ENCODE measurements at regions not wholly inside any gene's neighbourhood (a gene's known extent, or its start where the extent isn't known, plus 50 kb on each side); places are given as distances from the start of the nearest gene placed in this dataset.
"Not testable (repeated sequence)": the region's sequence is repeated elsewhere in the genome, so short reads cannot be mapped to it uniquely, and the experiment has no call there.

DNA sequence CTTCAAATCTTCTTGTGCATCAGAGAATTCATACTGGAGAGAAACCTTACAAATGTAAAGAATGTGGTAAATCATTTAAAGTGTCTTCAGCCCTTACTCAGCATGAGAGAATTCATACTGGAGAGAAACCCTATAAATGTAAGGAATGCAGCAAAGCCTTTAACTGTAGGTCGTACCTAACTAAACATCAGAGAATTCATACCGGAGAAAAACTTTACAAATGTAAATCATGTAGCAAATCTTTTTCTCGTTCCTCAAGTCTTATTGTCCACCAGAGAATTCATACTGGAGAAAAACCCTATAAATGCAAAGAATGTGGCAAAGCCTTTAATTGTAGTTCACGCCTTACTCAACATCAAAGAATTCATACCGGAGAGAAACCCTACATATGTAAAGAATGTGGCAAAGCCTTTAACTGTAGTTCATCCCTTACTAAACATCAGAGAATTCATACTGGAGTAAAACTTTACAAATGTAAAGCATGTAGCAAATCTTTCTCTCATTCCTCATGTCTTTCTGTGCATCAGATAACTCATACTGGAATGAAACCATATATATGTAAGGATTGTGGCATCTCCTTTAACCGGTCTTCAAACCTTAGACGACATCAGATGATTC, 118.5 kb upstream of the ZNF267 start:
- Histone ChIP-seq H3K4me3 (ENCODE audit: low read length) (no peak overlapping the region), H3K9me3 (ENCODE audit: low read depth, low read length) (peaks cover 92% of the 10 kb centered on the region)

DNA sequence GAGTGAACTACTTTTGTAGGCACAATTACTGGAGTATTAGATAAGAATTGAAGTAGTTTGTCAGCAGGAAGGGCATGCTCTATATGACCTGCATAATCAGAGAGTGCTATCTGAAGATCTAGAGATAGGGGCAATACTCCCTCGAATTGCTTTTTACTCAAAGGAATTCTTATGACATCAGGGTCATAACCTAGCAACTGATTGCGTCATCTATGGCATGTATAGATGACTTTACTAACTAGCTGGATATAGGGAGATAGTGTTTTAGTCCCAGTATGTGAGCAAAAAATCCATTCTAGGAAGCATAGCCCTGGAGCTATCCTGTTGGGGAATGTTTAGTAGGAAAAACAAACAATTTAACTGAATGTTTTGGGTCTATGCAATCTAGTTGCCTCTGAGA, 109.5 kb upstream of the ZNF267 start:
- Histone ChIP-seq H3K4me3 (ENCODE audit: low read length) (no peak overlapping the region), H3K9me3 (ENCODE audit: low read depth, low read length) (peaks cover 68% of the 10 kb centered on the region), H3K4me1 (ENCODE audit: insufficient read depth, low read length) (no peaks in the 10 kb centered on the region)

More for the DNA sequence above, 118.5 kb upstream of the ZNF267 start:
- Histone ChIP-seq H3K4me1 (ENCODE audit: insufficient read depth, low read length) (no peaks in the 10 kb centered on the region), H3K27me3 (ENCODE audit: insufficient read depth, low read length) (no peaks in the 10 kb centered on the region)

DNA sequence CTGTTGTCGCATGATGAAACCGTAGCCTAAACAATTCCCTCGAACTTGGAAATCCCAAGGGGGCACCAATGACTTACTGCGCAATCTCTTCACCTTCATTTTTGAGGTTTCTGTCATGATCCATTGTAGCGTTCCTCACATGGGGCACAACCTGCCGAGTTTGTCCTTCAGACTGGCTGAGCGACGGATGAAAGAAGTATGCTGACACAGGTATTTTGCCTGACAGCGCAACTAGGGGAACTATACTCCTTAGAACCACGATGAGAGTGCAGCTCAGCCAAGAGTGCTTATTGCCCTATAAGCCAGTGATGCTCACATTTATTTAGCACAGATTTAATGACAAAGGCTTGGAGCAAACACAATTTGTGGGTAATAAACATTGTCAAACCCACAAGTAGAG, 106.3 kb upstream of the ZNF267 start:
- H3K4me3 ChIP-seq (ENCODE audit: low read length) = no peak overlapping the region
- no peaks in the 10 kb centered on the region for H3K27me3 ChIP-seq (ENCODE audit: insufficient read depth, low read length)
- H3K9me3 ChIP-seq (ENCODE audit: low read depth, low read length) = peaks cover 70% of the 10 kb centered on the region
- no peaks in the 10 kb centered on the region for H3K4me1 ChIP-seq (ENCODE audit: insufficient read depth, low read length)

More for the DNA sequence above, 109.5 kb upstream of the ZNF267 start:
- H3K27me3 ChIP-seq (ENCODE audit: insufficient read depth, low read length) = no peaks in the 10 kb centered on the region

DNA sequence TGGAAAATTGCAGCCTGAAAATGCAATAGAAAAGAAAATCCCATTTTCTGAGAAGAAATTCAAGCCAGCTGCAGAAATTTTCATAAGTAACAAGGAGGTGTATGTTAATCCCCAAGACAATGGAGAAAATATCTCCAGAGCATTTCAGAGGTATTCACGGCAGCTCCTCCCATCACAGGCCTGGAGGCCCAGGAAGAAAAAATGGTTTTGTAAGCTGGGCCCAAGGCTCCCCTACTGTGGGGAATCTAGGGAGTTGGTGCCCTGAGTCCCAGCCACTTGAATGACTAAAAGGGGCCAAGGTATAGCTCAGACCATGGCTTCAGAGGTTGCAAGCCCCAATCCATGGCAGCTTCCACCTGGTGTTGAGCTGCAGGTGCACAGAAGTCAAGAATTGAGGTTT, 93.3 kb upstream of the ZNF267 start:
- Histone ChIP-seq H3K4me1 (ENCODE audit: insufficient read depth, low read length) (no peaks in the 10 kb centered on the region), H3K27me3 (ENCODE audit: insufficient read depth, low read length) (no peaks in the 10 kb centered on the region), H3K4me3 (ENCODE audit: low read length) (no peak overlapping the region), H3K9me3 (ENCODE audit: low read depth, low read length) (peaks cover 33% of the 10 kb centered on the region)

DNA sequence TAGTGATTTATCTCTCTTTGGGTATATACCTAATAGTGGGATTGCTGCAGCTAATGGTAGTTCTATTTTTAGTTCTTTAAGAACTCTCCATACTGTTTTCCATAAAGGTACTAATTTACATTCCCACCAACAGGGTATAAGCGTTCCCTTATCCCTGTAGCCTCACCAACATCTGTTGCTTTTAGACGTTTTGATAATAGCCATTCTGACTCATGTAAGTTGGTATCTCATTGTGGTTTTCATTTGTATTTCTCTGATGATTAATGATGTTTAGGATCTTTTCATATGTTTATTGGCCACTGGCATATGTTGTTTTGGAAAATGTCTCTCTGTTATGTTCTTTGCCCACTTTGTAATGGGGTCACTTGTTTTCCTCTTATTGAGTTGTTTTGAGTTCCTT, 88.5 kb upstream of the ZNF267 start:
- Histone ChIP-seq H3K27me3 (ENCODE audit: insufficient read depth, low read length) (no peaks in the 10 kb centered on the region), H3K9me3 (ENCODE audit: low read depth, low read length) (peaks cover 45% of the 10 kb centered on the region), H3K4me3 (ENCODE audit: low read length) (no peak overlapping the region), H3K4me1 (ENCODE audit: insufficient read depth, low read length) (no peaks in the 10 kb centered on the region)

DNA sequence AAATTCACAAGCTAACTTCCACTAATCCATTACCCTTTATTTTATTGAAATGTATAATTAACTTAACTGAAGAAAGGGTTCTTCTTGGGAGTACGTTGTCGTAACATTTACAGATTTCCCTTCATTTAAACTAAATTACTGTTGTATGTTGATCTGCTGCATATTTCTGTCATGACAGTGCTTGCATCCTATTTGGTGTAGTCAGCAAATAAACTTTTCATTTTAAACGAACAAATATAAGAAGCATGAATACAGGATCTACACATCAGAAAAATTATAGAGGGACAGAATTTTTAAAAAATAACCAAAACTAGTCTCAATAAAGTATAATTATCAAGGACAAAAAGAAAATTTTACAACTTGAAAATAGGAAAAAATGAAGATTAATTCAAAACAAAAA, 66.5 kb upstream of the ZNF267 start:
- Histone ChIP-seq H3K4me1 (ENCODE audit: insufficient read depth, low read length) (no peaks in the 10 kb centered on the region), H3K27me3 (ENCODE audit: insufficient read depth, low read length) (no peaks in the 10 kb centered on the region), H3K4me3 (ENCODE audit: low read length) (no peak overlapping the region)

DNA sequence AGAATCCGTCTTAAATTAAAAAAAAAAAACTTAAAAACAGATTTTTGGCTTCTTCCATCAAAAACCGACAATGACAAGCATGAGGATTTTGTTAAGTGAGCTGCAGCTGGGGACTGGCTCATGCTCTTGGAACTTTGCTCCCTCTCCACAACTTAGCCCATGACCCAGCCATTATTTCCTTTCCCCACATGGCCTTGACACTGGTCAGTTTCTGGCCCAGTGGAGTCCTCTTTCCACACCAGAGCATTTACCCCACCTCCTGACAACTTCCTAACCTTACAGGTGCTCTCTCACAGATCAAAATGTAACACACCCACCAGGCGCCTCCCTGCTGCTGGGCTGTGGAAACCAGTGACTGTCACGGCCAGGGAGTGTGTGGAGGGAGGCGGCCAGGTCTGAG, 62.7 kb upstream of the ZNF267 start:
- H3K27me3 ChIP-seq (ENCODE audit: insufficient read depth, low read length) = no peaks in the 10 kb centered on the region
- H3K4me3 ChIP-seq (ENCODE audit: low read length) = no peak overlapping the region
- no peaks in the 10 kb centered on the region for H3K4me1 ChIP-seq (ENCODE audit: insufficient read depth, low read length)
- H3K9me3 ChIP-seq (ENCODE audit: low read depth, low read length) = no peaks in the 10 kb centered on the region

More for the DNA sequence above, 66.5 kb upstream of the ZNF267 start:
- no peaks in the 10 kb centered on the region for H3K9me3 ChIP-seq (ENCODE audit: low read depth, low read length)

DNA sequence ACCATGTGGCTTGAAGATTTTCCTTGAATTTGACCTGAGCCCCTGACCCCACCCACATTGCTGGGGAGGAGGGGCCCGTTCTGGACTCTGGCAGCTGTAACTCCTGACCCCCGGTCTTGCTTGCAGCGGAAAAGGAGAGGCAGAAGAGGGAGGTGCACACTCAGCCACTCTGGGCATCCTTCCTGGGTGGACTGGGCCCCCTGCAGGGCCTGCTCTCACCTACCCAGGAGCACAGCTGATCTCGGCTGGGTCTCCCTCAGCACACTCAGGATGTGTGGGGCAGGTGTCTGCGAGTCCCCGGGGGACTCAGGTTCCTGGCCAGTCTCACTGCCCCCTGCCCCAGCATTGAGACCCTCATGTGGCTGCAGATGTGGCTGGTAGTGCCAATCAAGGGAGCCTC, 57.5 kb upstream of the ZNF267 start:
- H3K27me3 ChIP-seq (ENCODE audit: insufficient read depth, low read length); H3K4me3 ChIP-seq (ENCODE audit: low read length); H3K9me3 ChIP-seq (ENCODE audit: low read depth, low read length); H3K4me1 ChIP-seq (ENCODE audit: insufficient read depth, low read length): not testable (repeated sequence)

DNA sequence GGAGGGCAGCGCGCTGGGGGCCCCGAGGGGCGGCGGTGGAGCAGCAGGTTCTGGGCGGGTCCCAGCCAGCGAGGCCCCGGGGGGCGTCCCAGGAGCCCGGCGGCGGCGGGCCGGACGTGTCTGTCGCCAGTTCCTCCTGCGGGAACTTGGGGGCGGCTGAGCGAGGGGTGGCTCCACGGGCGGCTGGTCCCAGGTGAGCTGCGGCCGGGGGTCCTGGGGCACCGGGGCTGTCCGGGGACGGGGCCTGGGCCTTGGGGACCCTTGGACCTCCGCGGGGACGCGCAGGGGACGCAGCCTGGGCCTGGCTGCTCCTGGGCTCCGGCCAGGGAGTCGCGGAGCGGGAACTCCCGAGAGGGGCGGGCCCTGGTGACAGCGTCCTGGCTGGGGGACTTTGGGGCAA, 54.2 kb upstream of the ZNF267 start:
- no peaks in the 10 kb centered on the region for H3K9me3 ChIP-seq (ENCODE audit: low read depth, low read length)
- no peaks in the 10 kb centered on the region for H3K4me1 ChIP-seq (ENCODE audit: insufficient read depth, low read length)
- peaks cover 2% of the 10 kb centered on the region for H3K27me3 ChIP-seq (ENCODE audit: insufficient read depth, low read length)
- no peak overlapping the region for H3K4me3 ChIP-seq (ENCODE audit: low read length)

DNA sequence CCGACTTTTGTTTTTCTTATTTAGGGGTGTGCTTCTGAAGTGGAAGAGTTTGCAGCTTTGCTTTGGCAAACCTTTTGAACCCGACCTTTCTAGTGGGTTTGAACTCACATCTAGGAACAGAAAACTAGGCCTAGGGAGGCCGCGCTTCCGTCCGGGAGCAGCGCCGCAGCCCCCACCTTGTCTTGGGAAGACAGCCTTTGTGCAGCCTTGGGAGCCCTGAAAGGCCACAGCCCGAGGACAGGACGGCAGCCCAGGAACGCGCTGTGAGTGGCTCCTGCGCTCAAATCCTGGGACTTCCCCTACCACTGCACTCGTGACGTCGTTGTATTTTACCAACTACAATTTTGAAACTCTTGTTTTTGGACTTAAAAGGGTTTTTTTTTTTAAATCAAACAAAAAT, 53.7 kb upstream of the ZNF267 start:
- Histone ChIP-seq H3K9me3 (ENCODE audit: low read depth, low read length) (no peaks in the 10 kb centered on the region), H3K4me1 (ENCODE audit: insufficient read depth, low read length) (no peaks in the 10 kb centered on the region), H3K4me3 (ENCODE audit: low read length) (no peak overlapping the region), H3K27me3 (ENCODE audit: insufficient read depth, low read length) (peaks cover 2% of the 10 kb centered on the region)

All from mononuclear cell (primary cell).